ENCODE measurements at regions not wholly inside any gene's neighbourhood (a gene's known extent, or its start where the extent isn't known, plus 50 kb on each side); places are given as distances from the start of the nearest gene placed in this dataset.

GRCh38 chr3:31254483-31254882 lies 278.2 kb upstream of the STT3B start:
- intact Hi-C loops (cut with DNase I) = no loop called here
- no peak overlapping the region for H3K4me3 ChIP-seq

GRCh38 chr3:31255007-31255581 lies 277.6 kb upstream of the STT3B start:
- Histone ChIP-seq H3K36me3 (no peaks in the 10 kb centered on the region), H3K4me1 (ENCODE audit: insufficient read depth) (no peaks in the 10 kb centered on the region), H3K9me3 (no peaks in the 10 kb centered on the region), H3K27ac (no peak overlapping the region), H3K4me3 (no peak overlapping the region), H3K27me3 (no peaks in the 10 kb centered on the region)
- intact Hi-C loops (cut with DNase I) = no loop called here
- WGBS, 3 donors = 72 to 77% (median 75%) methylated on average over 2 of the region's 2 CpGs
- TF ChIP-seq POLR2A (IDR thresholded peaks at IDR 0.05) = no peak
- no peak for TF ChIP-seq EP300 (IDR thresholded peaks at IDR 0.05)
- no peak for TF ChIP-seq CTCF (IDR thresholded peaks at IDR 0.05)
- DNase-seq = no peak

More at GRCh38 chr3:31254483-31254882, 278.2 kb upstream of the STT3B start:
- Histone ChIP-seq H3K36me3 (no peaks in the 10 kb centered on the region), H3K9me3 (no peaks in the 10 kb centered on the region), H3K27me3 (no peaks in the 10 kb centered on the region), H3K27ac (no peak overlapping the region), H3K4me1 (ENCODE audit: insufficient read depth) (no peaks in the 10 kb centered on the region)
- TF ChIP-seq POLR2A (IDR thresholded peaks at IDR 0.05) (no peak), CTCF (IDR thresholded peaks at IDR 0.05) (no peak)
- no peak for DNase-seq
- 90 to 92% (median 92%) methylated on average over 3 of the region's 3 CpGs for WGBS, 3 donors

DNA sequence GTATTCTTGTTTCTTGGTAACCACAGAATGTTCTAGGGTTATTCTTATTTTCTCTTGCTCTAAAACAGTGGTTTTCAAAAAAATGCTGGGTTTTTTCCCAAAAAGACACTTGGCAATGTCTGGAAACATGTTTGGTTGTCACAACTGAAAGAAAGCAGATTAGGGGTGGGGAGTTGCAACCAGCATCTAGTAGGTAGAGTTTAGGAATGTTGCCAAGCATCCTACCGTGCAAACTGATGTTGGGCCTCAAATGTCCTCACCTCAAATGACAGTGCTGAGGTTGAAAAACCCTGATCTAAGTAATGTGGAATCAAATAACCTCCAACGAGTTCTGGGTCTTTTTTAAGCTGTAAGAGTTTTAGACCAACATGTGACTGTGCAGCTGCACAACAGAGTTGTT lies 270.5 kb upstream of the STT3B start:
- Histone ChIP-seq H3K27ac (no peak overlapping the region), H3K4me1 (ENCODE audit: insufficient read depth) (no peaks in the 10 kb centered on the region), H3K27me3 (no peaks in the 10 kb centered on the region), H3K9me3 (no peaks in the 10 kb centered on the region), H3K36me3 (no peaks in the 10 kb centered on the region), H3K4me3 (no peak overlapping the region)
- intact Hi-C loops (cut with DNase I) = no loop called here
- TF ChIP-seq POLR2A (IDR thresholded peaks at IDR 0.05) (no peak), CTCF (IDR thresholded peaks at IDR 0.05) (no peak), EP300 (IDR thresholded peaks at IDR 0.05) (no peak)
- DNase-seq = no peak
- 65 to 77% (median 67%) methylated on average over 2 of the region's 2 CpGs for WGBS, 3 donors

GRCh38 chr3:31263897-31264296 lies 268.8 kb upstream of the STT3B start:
- DNase-seq = no peak
- no peaks in the 10 kb centered on the region for H3K36me3 ChIP-seq
- no peaks in the 10 kb centered on the region for H3K27me3 ChIP-seq
- 51 to 74% (median 63%) methylated on average over 1 of the region's 1 CpG for WGBS, 3 donors
- no peak overlapping the region for H3K4me3 ChIP-seq
- H3K27ac ChIP-seq = no peak overlapping the region
- no peaks in the 10 kb centered on the region for H3K4me1 ChIP-seq (ENCODE audit: insufficient read depth)
- intact Hi-C loops (cut with DNase I) = no loop called here
- H3K9me3 ChIP-seq = no peaks in the 10 kb centered on the region
- no peak for TF ChIP-seq CTCF (IDR thresholded peaks at IDR 0.05)
- no peak for TF ChIP-seq POLR2A (IDR thresholded peaks at IDR 0.05)
- no peak for TF ChIP-seq EP300 (IDR thresholded peaks at IDR 0.05)
